HG03469 (cell line): ENCODE measurements at regions not wholly inside any gene's neighbourhood (a gene's known extent, or its start where the extent isn't known, plus 50 kb on each side); places are given as distances from the start of the nearest gene placed in this dataset.
"Not testable (repeated sequence)": the region's sequence is repeated elsewhere in the genome, so short reads cannot be mapped to it uniquely, and the experiment has no call there.

Source experiments
- ATAC-seq: cut with Tn5 transposase; IDR thresholded peaks from one replicate; pipeline ENCODE4 v1.9.1; 2021; ENCODE audit warnings: mild to moderate bottlenecking, moderate library complexity, moderate number of reproducible peaks; ENCODE audit not compliant: unreplicated experiment

DNA sequence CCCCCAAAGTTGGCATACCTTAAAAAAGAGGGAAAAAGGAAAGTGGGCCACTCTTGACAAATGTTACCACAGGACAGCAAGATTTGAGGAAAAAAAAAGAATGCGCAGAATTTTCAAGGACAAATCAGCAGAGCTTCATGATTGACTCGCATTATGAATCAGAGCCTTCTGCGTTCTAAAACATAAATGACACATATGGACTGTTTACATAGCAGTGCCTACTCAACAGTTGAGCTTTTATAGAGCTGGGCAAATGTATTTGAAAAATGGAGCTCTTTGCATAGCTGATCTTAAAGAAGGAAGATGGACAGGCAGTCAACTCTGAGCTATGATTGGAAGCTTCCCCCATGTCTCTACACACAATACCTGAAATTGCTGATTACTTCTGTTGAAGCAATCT lies 213.2 kb upstream of the NT5E start:
- no peak for ATAC-seq

DNA sequence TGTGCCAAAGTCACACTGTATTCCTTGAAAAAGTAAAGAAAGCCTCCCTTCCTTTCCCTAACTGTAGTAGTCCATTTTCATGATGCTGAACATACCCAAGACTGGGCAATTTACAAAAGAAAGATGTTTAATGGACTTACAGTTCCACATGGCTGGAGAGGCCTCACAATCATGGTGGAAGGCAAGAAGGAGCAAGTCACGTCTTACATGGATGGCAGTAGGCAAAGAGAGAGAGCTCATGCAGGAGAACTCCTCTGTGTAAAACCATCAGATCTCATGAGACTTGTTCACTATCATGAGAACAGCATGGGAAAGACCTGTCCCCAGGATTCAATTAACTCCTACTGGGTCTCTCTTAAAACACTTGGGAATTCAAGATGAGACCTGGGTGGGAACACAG lies 222.5 kb upstream of the NT5E start:
- not testable (repeated sequence) for ATAC-seq

DNA sequence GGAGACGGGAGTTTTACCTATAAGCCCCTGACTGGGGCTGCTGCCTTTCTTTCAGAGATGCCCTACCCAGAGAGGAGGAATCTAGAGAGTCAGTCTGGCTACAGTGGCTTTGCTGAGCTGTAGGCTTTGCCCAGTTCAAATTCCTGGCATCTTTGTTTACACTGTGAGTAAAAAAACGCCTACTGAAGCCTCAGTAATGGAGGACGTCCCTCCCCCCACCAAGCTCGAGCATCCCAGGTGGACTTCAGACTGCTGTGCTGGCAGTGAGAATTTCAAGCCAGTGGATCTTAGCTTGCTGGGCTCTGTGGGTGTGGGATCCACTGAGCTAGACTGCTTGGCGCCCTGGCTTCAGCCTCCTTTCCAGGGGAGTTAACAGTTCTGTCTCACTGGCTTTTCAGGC lies 237.1 kb upstream of the NT5E start:
- ATAC-seq: not testable (repeated sequence)

DNA sequence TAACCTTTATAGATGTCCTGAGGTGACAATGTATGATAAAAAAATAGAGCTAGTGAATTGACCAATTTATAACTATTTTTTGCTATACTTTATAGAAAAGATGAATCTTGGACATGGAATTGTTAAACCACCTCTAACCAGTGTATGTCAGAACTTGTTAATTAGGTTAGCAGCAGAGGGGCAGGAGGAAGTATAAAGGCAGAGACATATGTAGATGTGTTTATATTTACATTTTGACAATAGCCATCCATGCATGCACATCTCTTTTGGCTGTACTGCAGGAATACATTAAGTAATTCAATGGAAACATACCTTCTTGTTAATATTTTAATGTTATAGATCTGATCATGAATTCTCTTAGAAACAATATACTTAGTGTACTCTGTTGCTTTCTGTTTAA lies 254.6 kb upstream of the NT5E start:
- ATAC-seq: no peak

DNA sequence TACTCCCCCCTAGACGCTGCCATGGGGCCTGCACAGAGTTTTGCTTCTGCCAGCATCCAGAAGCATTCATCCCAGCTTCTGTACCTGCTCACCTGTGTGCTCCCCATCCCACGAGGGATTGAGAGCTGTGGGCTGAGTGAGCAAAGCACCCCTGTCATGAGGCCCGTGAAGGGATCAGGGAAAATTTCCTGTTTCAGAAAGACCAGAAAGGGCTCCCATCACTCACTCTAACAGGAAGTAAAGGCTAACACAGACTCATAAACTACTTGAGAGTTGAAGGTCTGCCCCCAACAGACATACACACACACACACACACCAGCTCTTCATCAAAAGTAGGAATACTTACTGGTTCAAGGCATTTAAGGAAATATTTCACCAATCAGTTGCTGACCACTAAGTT lies 256.5 kb upstream of the NT5E start:
- no peak for ATAC-seq

DNA sequence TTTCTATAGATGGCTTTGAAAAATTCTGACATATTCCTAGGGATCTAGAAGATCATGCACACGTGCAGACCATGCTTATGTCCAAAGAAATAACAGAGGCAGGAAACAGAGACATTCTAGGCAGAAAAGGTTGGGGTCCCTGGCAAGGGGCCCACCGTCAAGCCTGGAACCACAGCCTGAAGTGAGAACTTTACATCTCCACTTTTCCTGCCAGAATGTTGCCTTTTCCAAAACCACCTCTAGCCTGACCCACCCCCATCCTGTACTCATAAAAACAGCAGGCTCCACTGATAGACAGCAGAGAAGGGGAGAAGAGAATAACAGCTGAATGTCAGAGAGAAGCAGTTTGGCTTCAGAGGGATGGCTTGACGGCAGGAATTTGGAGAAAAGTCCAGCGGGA lies 257.3 kb upstream of the NT5E start:
- no peak for ATAC-seq

DNA sequence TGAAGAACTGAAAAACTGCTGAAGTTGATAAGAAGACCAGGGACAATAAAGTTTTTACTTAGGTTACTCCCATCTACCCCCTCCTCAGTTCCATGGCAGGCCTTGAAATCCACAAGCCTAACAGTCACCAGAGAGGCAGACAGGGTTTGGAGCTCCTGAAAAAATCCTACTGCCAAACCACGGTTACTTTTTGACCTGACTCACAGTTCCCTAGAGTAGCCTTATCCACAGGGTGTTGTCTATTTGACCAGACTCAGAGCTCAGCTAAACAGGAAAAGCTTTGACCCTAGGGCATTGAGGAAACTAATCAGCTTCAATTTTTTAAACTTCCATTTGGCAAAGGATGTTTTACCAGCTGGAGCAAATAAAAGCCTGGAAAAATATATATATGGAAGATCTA lies 257.7 kb upstream of the NT5E start:
- ATAC-seq: no peak

DNA sequence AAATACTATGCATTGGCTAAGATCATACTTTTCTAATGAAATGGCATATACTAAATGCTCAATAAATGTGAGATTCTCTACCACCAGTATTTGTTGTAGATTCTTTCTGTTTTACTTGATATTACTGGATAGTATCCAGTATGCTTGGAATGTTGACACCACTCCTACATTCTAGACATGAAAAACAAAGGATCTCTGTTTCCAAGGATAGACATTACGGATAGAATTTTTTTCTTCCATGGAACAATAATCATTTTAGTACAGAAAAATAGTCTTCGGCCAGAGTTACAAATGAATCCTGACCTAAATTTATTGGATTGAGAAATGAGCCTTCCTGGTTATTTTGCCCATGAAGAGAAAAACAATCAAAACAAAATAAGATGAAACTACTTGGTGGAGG lies 258.2 kb upstream of the NT5E start:
- no peak for ATAC-seq

DNA sequence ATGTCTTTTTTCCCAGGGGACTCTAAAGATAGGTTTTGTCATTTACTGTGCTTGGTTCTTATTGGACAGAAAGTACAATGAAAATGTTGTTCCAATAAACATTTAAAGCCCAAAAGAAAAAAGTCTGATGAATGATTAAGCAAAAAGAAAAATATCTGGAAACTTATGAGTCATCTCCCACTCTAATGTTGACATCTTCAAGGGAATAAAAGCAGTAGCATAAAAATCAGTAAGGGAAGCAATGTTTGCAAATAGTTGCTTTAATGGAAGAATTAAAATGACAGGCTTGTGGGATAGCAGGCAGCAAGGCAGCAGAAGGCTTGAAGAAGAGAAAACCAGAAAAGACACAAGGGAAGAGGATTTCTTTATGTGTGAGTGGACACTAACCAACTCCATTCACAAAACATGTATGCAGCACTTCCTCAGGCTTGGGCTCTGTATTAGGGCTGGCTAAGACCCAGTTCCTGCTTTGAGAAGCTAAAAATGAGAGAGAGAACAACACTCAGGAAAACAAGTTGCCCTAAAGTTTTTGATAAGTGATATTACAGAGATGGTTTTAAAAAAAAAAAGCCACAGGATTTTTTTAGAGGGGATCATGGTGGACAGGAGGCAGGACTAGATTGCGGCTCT lies 263.2 kb upstream of the NT5E start:
- ATAC-seq: no peak

DNA sequence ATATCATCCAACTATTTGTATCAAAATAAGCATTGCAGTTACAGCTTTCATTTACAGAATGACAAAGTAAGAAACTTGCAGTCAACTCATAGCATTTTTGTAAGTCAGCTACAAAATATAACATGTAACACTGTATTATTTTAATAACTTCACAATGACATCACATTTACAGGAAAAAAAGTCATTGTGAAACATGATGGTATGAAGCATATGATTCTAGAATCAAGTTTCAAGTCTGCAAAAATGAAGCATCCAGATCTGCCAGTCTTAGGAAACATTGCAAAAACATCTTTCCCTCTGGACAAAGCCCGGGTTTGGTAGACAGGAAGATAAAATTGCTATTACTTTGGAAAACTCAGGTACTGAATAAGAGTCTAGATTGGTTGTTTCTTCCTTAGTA lies 263.9 kb upstream of the NT5E start:
- ATAC-seq: no peak

DNA sequence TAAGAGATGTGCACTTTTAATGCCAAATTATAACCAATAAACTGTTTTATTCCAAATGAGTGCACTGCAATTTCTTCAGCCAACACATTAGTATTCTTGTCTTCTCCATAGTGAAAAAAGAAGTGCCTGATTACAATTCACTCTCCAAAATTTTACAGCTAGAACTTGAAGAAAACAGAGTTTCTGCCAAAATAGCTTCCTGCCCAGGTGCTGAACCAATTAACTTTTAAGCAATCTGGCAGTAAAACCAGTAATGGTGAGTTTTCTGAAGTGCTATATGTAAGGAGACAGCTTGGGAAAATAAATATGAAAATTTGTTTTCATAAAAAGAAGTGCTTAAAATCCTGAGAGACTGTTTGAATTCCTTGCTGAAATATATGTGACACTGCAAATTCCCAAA lies 266.0 kb upstream of the NT5E start:
- ATAC-seq: no peak

DNA sequence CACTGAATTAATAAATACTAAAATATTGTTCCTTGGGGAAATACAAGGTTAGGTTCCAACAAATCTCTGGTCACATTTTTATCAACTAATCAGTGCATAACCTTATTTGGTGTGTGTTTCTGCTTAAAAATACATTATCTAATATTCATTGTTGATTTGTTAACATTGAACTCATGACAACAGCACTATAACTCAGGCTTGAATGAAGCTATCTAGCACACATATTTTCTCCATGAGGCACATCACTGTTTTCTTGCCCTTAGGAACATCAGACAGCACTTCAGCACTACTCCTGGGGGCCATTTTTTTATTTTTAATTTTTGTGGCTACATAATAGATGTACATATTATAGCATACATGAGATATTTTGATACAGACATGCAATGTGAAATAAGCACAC lies 277.2 kb upstream of the NT5E start:
- no peak for ATAC-seq

DNA sequence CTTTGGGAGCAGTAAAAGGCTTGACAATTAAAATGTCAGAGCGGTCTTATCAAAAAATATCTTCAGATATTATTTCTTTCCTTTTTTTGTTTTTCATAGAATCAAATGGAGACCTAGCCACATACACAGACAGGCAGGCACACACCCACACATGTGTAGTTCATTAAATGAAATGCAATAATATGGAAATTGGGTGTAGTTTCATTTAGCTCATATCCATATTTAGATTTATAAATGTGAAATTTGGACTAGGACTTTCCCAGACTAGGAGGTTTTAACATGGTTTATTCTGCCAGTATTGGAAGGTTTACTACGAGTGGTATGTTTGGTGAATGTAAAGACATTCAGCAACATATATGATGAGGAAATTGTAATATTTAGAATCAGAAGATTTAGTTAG lies 277.7 kb upstream of the NT5E start:
- no peak for ATAC-seq

DNA sequence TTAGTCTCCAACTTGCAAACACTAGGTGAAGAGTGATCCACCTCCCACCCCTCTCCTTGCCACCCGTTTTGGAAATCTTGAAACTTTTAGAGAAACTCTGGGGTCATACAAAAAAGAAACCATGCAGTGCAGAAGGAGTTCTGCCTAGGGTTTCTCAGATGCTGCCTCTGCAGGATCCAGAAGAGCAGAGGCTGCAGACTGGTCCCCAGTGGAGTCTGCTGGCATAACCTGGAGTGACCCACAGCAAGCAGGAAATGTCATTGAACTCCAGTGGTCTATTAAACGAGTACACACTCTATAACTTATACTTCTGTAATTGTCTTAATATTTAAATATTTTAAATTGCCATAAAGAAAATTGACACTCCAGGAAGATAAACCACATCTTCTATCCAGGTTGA lies 280.7 kb upstream of the NT5E start:
- ATAC-seq: no peak

DNA sequence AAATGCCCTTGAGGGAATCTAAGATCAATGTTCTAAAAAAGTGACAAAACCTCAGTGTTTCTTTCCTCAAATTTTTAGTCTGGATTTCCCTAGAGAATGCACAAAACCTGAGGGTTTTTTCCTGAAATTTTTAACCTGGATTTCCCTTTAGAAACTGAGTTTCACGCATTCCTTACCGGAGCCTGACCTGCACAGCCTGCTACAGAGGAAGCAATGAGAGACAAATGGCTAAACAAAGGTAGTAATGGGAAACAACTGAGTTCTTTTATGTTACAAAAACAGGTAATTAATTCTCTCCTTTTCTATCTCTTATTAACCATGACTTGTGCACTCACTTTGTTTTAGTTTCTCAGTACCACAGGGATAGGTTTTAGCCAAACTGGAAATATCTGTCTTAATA lies 281.7 kb upstream of the NT5E start:
- ATAC-seq: no peak

DNA sequence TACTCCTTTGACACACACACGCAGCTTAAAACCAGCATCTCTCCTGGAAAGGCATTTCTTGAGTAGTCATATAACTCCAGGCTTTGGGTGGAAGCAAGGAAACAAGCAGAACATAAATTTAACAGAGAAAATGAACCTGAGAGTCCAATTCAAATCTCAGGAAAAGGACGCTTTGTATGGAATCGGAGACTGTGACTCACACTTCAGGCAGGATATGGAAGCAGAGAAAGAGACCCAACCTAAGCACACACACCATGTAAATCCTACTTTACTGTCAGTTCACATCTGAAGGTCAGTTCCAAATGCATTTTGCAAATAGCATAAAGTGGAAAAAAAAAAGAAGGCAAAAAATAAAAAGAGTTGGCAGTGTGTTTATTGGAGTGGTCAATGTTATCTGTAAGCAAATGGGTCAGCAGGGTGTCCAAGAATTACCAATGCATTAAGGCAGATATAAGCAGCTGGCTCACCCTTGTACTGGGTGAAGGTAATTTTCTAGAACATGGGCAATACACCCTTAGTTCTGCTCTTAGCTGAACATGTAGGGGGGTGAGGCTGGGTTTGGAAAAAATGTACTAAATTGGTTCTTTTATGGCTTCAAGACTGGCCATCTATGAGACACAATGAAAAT lies 283.7 kb upstream of the NT5E start:
- ATAC-seq: no peak

DNA sequence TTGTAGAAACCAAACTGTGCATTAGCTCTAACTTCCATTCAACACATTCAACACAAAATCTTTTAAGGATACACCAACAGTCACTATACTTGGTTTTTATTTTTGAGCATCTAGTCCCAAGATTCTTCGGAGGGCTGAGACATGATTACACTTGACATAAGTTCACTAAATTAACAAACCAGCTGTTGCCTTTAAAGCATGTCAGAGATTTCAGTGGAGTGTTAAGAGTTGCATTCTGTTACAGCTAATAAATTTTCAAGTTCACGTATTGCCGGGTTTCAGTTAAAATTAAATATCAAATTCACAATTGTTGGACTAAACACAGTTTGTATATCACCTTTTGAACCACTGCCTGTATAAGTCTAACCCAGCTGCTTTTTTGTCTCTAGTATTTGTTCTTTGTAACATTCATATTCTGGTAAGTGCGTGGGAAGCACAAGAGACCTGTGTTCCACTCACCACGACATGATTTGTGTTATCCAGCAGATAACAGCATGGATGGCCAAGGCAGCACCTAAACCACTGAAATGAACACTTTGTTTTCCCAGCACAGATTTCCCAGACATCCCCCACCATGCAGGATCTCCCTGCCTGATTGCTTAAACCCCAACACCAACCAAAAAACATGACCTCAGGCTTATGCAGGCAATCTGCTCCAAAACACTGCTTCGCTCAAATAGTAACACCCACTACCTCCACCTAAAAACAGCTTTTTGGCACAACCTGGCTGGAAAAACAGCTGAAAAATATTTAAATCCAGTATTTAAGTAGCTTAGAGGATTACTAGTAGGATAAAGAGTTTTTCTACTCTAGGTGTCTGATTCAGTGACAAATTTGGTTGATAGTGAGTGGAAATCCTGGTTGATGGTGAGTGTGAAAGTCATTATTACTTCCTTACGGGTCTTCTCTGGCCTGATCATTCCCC lies 286.5 kb upstream of the NT5E start:
- ATAC-seq: no peak

DNA sequence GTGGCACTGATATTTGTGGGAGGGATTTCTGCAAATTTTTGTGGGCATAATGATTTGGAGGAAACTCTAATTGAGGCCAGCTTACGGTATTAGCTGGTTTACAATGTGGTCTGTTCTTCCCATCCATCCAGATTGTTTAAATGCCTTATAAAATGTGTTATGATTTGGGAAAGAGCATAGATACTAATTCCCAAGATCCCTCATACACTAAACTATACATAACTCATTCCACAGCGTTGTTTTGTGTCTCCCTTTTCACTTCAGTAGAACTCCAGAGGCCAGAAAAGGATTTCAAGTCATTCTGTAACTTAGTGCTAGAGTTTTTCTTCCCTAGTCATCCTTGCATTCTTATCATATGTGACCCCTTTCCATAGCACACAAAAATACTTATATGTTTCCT lies 292.6 kb upstream of the NT5E start:
- ATAC-seq: no peak

DNA sequence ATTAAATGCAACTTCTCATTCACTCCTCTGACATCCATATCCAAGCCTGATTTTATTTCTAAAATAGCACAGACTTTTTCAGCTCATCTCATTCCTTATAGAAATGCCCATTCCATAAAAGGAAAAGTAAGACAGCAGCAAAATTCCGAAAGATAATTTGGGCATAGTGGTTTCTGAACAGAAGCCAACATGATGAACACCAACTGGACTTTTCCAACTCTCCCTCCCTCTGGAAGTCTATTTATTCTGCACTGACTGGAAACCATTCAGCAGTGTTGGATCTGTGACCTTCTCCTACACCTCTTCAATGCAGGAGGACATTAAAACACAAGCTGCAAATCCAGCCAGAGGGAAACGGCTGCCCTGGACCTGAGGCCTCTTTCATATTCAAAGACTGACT lies 306.2 kb upstream of the NT5E start:
- ATAC-seq: no peak

DNA sequence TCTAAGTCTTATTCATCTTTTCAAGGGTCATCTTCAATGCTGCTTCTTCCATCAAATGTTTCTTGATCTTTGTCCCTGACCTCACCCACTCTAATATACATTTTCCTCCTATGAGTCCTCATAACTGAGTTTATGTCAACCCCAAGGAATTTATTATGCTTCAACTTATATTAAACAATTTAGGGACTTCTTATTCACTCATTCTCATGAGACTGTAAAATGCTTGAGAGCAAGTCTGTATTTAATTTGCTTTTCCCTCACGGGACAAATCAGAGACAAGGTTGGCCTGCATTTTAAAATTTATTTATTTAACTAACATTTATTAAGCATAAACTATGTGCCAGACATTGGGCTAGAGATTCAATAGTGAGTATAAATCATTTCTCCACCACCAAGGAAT lies 312.0 kb upstream of the NT5E start:
- no peak for ATAC-seq

DNA sequence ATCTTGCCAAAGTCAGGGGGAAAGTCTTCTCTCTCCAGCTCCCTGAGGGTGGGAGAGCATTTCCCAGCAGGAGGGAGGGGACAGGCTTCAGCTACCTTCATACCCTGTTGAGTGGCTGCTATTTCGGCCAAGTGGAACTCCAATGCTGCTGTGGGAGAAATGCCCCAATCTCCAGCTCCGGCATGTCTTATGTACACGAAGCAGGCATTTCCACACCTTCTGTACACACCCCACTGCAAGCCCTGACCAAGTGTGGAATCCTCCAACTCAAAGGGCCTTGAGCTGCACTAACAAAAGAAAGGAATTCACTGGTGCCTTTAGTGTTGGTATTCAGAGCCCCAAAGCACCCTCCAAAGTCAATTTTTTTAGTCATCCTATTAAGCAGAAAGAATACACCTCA lies 313.6 kb upstream of the NT5E start:
- no peak for ATAC-seq
